IPS-18a (cell line): ENCODE measurements at regions not wholly inside any gene's neighbourhood (a gene's known extent, or its start where the extent isn't known, plus 50 kb on each side); places are given as distances from the start of the nearest gene placed in this dataset.
A peak's percentile ranks its signal among the peaks of the same experiment; 100 is the strongest.

ENCODE experiments used
- H3K27ac ChIP-seq: one replicate; pipeline ENCODE4 v1.5.1; 2013; ENCODE audit warnings: low read length
- H3K27me3 ChIP-seq: one replicate; pipeline ENCODE4 v1.6.1; 2013; ENCODE audit warnings: mild to moderate bottlenecking, low read length; ENCODE audit not compliant: control insufficient read depth, insufficient read depth
- H3K36me3 ChIP-seq: one replicate; pipeline ENCODE4 v1.6.1; 2013; ENCODE audit warnings: low read depth, low read length; ENCODE audit not compliant: control insufficient read depth
- H3K4me1 ChIP-seq: one replicate; pipeline ENCODE4 v1.6.1; 2013; ENCODE audit warnings: low read depth, low read length; ENCODE audit not compliant: control insufficient read depth
- H3K4me3 ChIP-seq: one replicate; pipeline ENCODE4 v1.5.1; 2013; ENCODE audit warnings: low read length
- H3K9ac ChIP-seq: one replicate; pipeline ENCODE4 v1.6.1; 2013; ENCODE audit warnings: mild to moderate bottlenecking, low read length, moderate library complexity
- H3K9me3 ChIP-seq: one replicate; pipeline ENCODE4 v1.6.1; 2013; ENCODE audit warnings: low read depth, low read length; ENCODE audit not compliant: control insufficient read depth

- peaks cover 59% of the 10 kb centered on the region for H3K4me1 ChIP-seq
Measured at GRCh38 chr17:77476498-77476897, 335.7 kb downstream of the SEC14L1 start.

GRCh38 chr17:77476931-77477805 is 336.4 kb downstream of the SEC14L1 start:
- H3K36me3 ChIP-seq, result peaks cover under 1% of the 10 kb centered on the region
- H3K27me3 ChIP-seq, result no peaks in the 10 kb centered on the region
- H3K4me3 ChIP-seq, result no peak overlapping the region
- H3K9ac ChIP-seq, result no peak overlapping the region
- H3K4me1 ChIP-seq, result peaks cover 52% of the 10 kb centered on the region
- no peak overlapping the region for H3K27ac ChIP-seq
- no peaks in the 10 kb centered on the region for H3K9me3 ChIP-seq

More at GRCh38 chr17:77476498-77476897, 335.7 kb downstream of the SEC14L1 start:
- no peaks in the 10 kb centered on the region for H3K9me3 ChIP-seq
- H3K27me3 ChIP-seq, result no peaks in the 10 kb centered on the region
- H3K9ac ChIP-seq, result no peak overlapping the region
- H3K27ac ChIP-seq, result no peak overlapping the region
- no peak overlapping the region for H3K4me3 ChIP-seq
- no peaks in the 10 kb centered on the region for H3K36me3 ChIP-seq

- Histone ChIP-seq H3K9ac (no peak overlapping the region), H3K9me3 (no peaks in the 10 kb centered on the region), H3K27me3 (no peaks in the 10 kb centered on the region), H3K4me3 (no peak overlapping the region), H3K4me1 (peaks cover 42% of the 10 kb centered on the region), H3K36me3 (peaks cover 9% of the 10 kb centered on the region), H3K27ac (no peak overlapping the region)
Measured at GRCh38 chr17:77478281-77478680, 337.5 kb downstream of the SEC14L1 start.

GRCh38 chr17:77478899-77479298 is 338.1 kb downstream of the SEC14L1 start:
- Histone ChIP-seq H3K27me3 (no peaks in the 10 kb centered on the region), H3K9me3 (no peaks in the 10 kb centered on the region), H3K36me3 (peaks cover 13% of the 10 kb centered on the region), H3K27ac (peak overlapping the region; percentile 2), H3K4me1 (peaks cover 39% of the 10 kb centered on the region), H3K9ac (peak overlapping the region; percentile 1), H3K4me3 (no peak overlapping the region)

- peak overlapping the region; percentile 1 for H3K9ac ChIP-seq
- H3K4me1 ChIP-seq, result peaks cover 33% of the 10 kb centered on the region
- H3K9me3 ChIP-seq, result no peaks in the 10 kb centered on the region
- no peaks in the 10 kb centered on the region for H3K27me3 ChIP-seq
- peaks cover 13% of the 10 kb centered on the region for H3K36me3 ChIP-seq
- H3K27ac ChIP-seq, result peak overlapping the region; percentile 7
- H3K4me3 ChIP-seq, result no peak overlapping the region
Measured at GRCh38 chr17:77479372-77480198, 338.8 kb downstream of the SEC14L1 start.

- H3K9me3 ChIP-seq, result no peaks in the 10 kb centered on the region
- peaks cover 27% of the 10 kb centered on the region for H3K4me1 ChIP-seq
- H3K27me3 ChIP-seq, result no peaks in the 10 kb centered on the region
- no peak overlapping the region for H3K4me3 ChIP-seq
- peaks cover 13% of the 10 kb centered on the region for H3K36me3 ChIP-seq
- peak overlapping the region; percentile 1 for H3K9ac ChIP-seq
- peak overlapping the region; percentile 7 for H3K27ac ChIP-seq
Measured at GRCh38 chr17:77480199-77480508, 339.4 kb downstream of the SEC14L1 start.

GRCh38 chr17:77480509-77481215 is 339.9 kb downstream of the SEC14L1 start:
- H3K27ac ChIP-seq, result no peak overlapping the region
- peak overlapping the region; percentile 1 for H3K9ac ChIP-seq
- no peak overlapping the region for H3K4me3 ChIP-seq
- H3K27me3 ChIP-seq, result no peaks in the 10 kb centered on the region
- peaks cover 13% of the 10 kb centered on the region for H3K36me3 ChIP-seq
- peaks cover 25% of the 10 kb centered on the region for H3K4me1 ChIP-seq
- H3K9me3 ChIP-seq, result no peaks in the 10 kb centered on the region

GRCh38 chr17:77481476-77482374 is 341.0 kb downstream of the SEC14L1 start:
- Histone ChIP-seq H3K9ac (no peak overlapping the region), H3K4me1 (peaks cover 25% of the 10 kb centered on the region), H3K4me3 (no peak overlapping the region), H3K9me3 (no peaks in the 10 kb centered on the region), H3K36me3 (peaks cover 13% of the 10 kb centered on the region), H3K27ac (no peak overlapping the region), H3K27me3 (no peaks in the 10 kb centered on the region)

- H3K9ac ChIP-seq, result no peak overlapping the region
Measured at GRCh38 chr17:77482375-77483127, 341.8 kb downstream of the SEC14L1 start.

GRCh38 chr17:77483128-77483598 is 342.4 kb downstream of the SEC14L1 start:
- Histone ChIP-seq H3K27ac (no peak overlapping the region), H3K27me3 (no peaks in the 10 kb centered on the region), H3K4me3 (no peak overlapping the region), H3K9ac (no peak overlapping the region), H3K36me3 (peaks cover 21% of the 10 kb centered on the region), H3K4me1 (peaks cover 19% of the 10 kb centered on the region), H3K9me3 (no peaks in the 10 kb centered on the region)

More at GRCh38 chr17:77482375-77483127, 341.8 kb downstream of the SEC14L1 start:
- H3K4me1 ChIP-seq, result peaks cover 21% of the 10 kb centered on the region
- no peak overlapping the region for H3K27ac ChIP-seq
- H3K9me3 ChIP-seq, result no peaks in the 10 kb centered on the region
- no peaks in the 10 kb centered on the region for H3K27me3 ChIP-seq
- peaks cover 17% of the 10 kb centered on the region for H3K36me3 ChIP-seq
- H3K4me3 ChIP-seq, result no peak overlapping the region
